ENCODE measurements at regions not wholly inside any gene's neighbourhood (a gene's known extent, or its start where the extent isn't known, plus 50 kb on each side); places are given as distances from the start of the nearest gene placed in this dataset.

GRCh38 chr1:221963742-221964141, 221.9 kb upstream of the DUSP10 start:
- no peak for TF ChIP-seq CTCF (conservative IDR thresholded peaks at IDR 0.05; ENCODE audit: low read length)
- no peak for TF ChIP-seq EZH2phosphoT487 (IDR thresholded peaks at IDR 0.05; ENCODE audit: borderline replicate concordance)
